Common myeloid progenitor, CD34-positive (primary cell): ENCODE measurements at regions not wholly inside any gene's neighbourhood (a gene's known extent, or its start where the extent isn't known, plus 50 kb on each side); places are given as distances from the start of the nearest gene placed in this dataset.
A peak's percentile ranks its signal among the peaks of the same experiment; 100 is the strongest.

ENCODE experiments used
- CTCF ChIA-PET: fragments of 350-600 bp; sonication (Branson Sonifier 250); formaldehyde crosslinking; loops from one replicate; lab custom pipeline; 2021; ENCODE audit warnings: antibody characterized with exemption; lab: Charles Lee
- POLR2A ChIA-PET: fragments of 350-600 bp; sonication (Branson Sonifier 250); formaldehyde crosslinking; loops from one replicate; lab custom pipeline; 2021; ENCODE audit warnings: antibody characterized with exemption; lab: Charles Lee
- DNase-seq, 3 donors: peaks; one replicate each; pipeline versions ENCODE4 v3.0.0 to v3.0.0-alpha.2; 2013
- H3K27ac ChIP-seq, 2 experiments: 1 replicate in 1 of 2; 2 replicates in 1 of 2; pipeline ENCODE4 v1.7.0; 2013; ENCODE audit warnings: inconsistent platforms in 2 of 2, low read length in 2 of 2, mild to moderate bottlenecking in 2 of 2, low read depth in 1 of 2, moderate library complexity in 1 of 2; ENCODE audit not compliant: severe bottlenecking in 2 of 2, insufficient read depth in 1 of 2, poor library complexity in 1 of 2
- H3K27me3 ChIP-seq, 5 experiments: replicated peaks in 2 of 5; 1 replicate in 3 of 5; 2 replicates in 2 of 5; pipeline versions ENCODE4 v1.6.1 to v1.7.0; 2013; ENCODE audit warnings: low read length in 4 of 5, mild to moderate bottlenecking in 2 of 5, moderate library complexity in 2 of 5, inconsistent platforms in 1 of 5; ENCODE audit not compliant: insufficient read depth in 5 of 5, control insufficient read depth in 4 of 5
- H3K36me3 ChIP-seq, 4 experiments: 1 replicate in 2 of 4; 2 replicates in 2 of 4; pipeline versions ENCODE4 v1.6.1 to v1.7.0; 2013; ENCODE audit warnings: low read length in 3 of 4, control low read depth in 1 of 4, mild to moderate bottlenecking in 1 of 4; ENCODE audit not compliant: control insufficient read depth in 4 of 4, insufficient read depth in 4 of 4
- H3K4me1 ChIP-seq, 4 experiments: 1 replicate in 3 of 4; 2 replicates in 1 of 4; pipeline versions ENCODE4 v1.6.1 to v1.7.1; 2013; ENCODE audit warnings: low read length in 3 of 4, mild to moderate bottlenecking in 3 of 4, control low read depth in 1 of 4, inconsistent platforms in 1 of 4, moderate library complexity in 1 of 4; ENCODE audit not compliant: control insufficient read depth in 4 of 4, insufficient read depth in 4 of 4; ENCODE audit errors: control extremely low read depth in 1 of 4
- H3K4me3 ChIP-seq, 7 experiments: 1 replicate in 4 of 7; 2 replicates in 3 of 7; pipeline versions ENCODE4 v1.5.1 to v1.7.0; 2013; ENCODE audit warnings: mild to moderate bottlenecking in 7 of 7, low read length in 6 of 7, moderate library complexity in 6 of 7, inconsistent platforms in 2 of 7, low read depth in 2 of 7, control low read depth in 1 of 7; ENCODE audit not compliant: insufficient read depth in 4 of 7, control insufficient read depth in 1 of 7; ENCODE audit errors: extremely low read depth in 1 of 7
- H3K9me3 ChIP-seq, 5 experiments: 1 replicate in 4 of 5; 2 replicates in 1 of 5; pipeline versions ENCODE4 v1.6.1 to v1.7.1; 2013; ENCODE audit warnings: low read length in 4 of 5, mild to moderate bottlenecking in 2 of 5, inconsistent platforms in 1 of 5, low read depth in 1 of 5, moderate library complexity in 1 of 5; ENCODE audit not compliant: control insufficient read depth in 4 of 5, insufficient read depth in 2 of 5; ENCODE audit errors: control extremely low read depth in 1 of 5
- WGBS: methylation state at CpG from one replicate; pipeline ENCODE4 v1.1.5; 2013; ENCODE audit not compliant: insufficient coverage; 5-methylcytosine and 5-hydroxymethylcytosine counted together

DNA sequence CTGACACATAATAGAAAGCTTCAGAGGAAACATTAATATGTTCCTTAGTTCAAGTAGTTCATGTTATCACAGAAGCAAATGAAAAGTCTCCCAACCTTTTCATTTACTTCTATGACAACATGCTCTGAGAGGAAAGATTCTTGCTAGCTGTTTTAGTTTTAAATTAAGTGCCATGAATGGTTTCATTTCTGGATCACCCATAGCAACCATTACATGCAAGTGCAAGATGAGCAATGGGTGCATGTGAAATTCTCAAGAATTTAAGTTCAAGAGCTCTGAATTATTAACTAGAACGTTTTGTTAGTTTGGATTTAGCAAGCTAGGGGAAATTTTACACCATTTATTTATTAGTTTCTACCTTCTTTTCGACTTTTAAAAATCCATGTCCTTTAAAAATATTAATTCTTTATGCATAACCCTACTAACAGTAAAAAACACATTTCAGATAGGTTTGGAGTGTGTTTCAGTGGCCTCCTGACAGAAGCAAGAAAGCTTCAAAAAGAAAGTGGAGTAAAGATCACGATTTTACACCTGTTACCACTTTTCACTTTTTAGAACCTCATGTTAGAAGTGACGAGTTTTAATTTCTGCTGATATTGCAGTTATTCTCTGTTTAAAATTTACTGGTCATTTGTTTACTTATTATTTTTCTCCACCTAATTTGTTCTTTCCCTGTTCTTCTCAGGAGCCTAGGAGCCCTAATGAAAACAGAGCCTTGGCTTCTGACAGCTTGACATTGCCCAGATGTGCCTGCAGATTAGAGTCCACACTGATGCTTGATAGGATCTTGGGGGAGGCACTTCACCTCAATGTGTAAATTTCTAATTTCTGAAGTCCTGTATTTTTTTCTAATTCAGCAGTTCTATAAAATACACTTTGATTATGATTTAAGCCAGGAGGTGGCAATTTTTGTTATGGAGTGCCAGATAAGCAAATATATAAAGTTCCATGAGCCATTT, 995.3 kb upstream of the PHF14 start:
- Histone ChIP-seq H3K27ac (peak overlapping the region in 1 of 2 experiments; percentile 1), H3K36me3 (no peaks in the 10 kb centered on the region), H3K9me3 (no peaks in the 10 kb centered on the region), H3K4me1 (peaks cover 14 to 58% (median 40%) of the 10 kb centered on the region in 4 experiments), H3K4me3 (peak overlapping the region in 4 of 7 experiments; percentile 6 to 45 (median 28)), H3K27me3 (no peaks in the 10 kb centered on the region)
- no CpG with 5 or more reads among the region's 4 CpGs for WGBS
- POLR2A ChIA-PET: no interaction called here
- peak in 2 of 3 donors; percentile 48 to 77 for DNase-seq
- CTCF ChIA-PET: interaction anchor here (0.6 kb wide), 1 partner anchor 10 kb away, joined by 4 read pairs; no protein-coding TSS in a partner anchor

DNA sequence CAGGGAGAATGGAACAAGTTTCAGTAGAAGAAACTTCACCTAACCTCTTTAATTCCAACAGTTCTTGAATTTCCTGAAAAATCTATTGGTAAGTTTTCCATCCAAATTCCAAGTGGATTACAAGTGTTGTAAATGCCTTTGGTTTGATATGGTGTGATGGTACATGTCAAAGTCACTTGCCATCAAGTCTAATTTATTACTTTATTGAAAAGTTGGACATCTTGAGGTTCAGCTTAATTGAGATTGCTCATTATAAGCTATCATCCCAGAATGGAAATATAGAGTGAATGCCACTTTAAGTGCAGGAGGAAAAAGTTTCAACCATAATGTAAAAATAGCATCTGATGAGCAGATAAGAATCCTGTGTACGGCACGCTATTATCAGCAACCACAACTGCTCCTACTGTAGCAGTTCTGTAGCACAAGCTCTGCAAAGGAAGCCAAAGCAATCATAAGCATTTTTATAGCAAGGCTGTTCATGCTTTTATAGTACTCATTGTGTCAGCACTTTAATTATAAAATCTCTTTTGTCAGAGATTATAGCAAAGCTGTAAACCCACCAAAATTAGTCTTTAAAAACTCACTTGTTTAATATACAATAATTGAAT, 991.8 kb upstream of the PHF14 start:
- H3K4me3 ChIP-seq: no peak overlapping the region
- DNase-seq: peak; percentile 16 to 80 (median 69)
- H3K27ac ChIP-seq: no peak overlapping the region
- peaks cover 14 to 58% (median 40%) of the 10 kb centered on the region in 4 experiments for H3K4me1 ChIP-seq
- H3K36me3 ChIP-seq: no peaks in the 10 kb centered on the region
- H3K9me3 ChIP-seq: no peaks in the 10 kb centered on the region
- no peaks in the 10 kb centered on the region for H3K27me3 ChIP-seq
- CTCF ChIA-PET: interaction anchor here (0.7 to 1.1 kb wide), 2 partner anchors 11 to 53 kb away, joined by 4 read pairs; no protein-coding TSS in a partner anchor
- POLR2A ChIA-PET: no interaction called here
- 0% methylated on average over 2 of the region's 2 CpGs for WGBS

DNA sequence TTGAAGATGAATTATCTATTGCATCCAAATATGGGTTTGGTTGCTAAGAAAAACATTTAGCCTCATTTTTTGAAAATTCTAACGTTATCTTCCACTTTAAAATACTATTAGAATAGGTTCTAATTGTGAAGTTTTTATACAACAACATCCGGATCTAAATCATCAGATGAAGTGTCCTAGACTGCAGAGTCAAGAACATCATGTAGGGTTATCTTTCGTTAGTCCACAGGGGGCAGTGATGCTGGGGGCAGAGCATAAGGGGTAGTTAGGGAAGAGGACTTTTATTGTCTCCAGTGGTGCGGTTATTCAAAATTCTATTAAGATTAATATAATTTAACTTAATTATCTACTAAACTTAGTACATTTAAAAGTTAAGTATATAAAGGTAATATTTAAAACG, 990.6 kb upstream of the PHF14 start:
- H3K4me1 ChIP-seq: peaks cover 14 to 48% (median 32%) of the 10 kb centered on the region in 4 experiments
- POLR2A ChIA-PET: no interaction called here
- H3K27me3 ChIP-seq: no peaks in the 10 kb centered on the region
- no peaks in the 10 kb centered on the region for H3K36me3 ChIP-seq
- CTCF ChIA-PET: no interaction called here
- no peak overlapping the region for H3K4me3 ChIP-seq
- no peak overlapping the region for H3K27ac ChIP-seq
- no peaks in the 10 kb centered on the region for H3K9me3 ChIP-seq
- DNase-seq: peak in 2 of 3 donors; percentile 15 to 22
- WGBS: no CpG with 5 or more reads among the region's 5 CpGs

DNA sequence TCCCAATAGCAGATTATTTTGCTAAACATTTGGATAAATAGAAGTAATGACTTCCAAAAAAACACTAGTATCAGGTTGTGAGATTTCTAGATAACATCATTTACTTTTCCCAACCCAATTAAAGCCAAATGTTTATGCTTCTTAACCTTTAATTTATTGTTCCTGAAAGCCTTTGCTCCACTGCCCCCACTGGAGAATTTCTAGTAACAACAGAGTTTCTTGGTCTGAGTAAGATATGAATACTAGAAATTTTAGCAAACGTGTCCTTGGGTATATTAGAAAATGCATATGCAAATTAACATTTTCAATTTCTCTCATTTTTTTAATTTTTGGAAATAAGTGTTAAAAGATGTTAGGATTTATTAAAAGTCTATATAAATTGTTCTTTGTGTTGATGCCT, 958.0 kb upstream of the PHF14 start:
- Histone ChIP-seq H3K36me3 (no peaks in the 10 kb centered on the region), H3K27ac (no peak overlapping the region), H3K9me3 (peaks cover 0 to 13% (median 6%) of the 10 kb centered on the region in 5 experiments), H3K4me3 (no peak overlapping the region), H3K4me1 (no peaks in the 10 kb centered on the region), H3K27me3 (no peaks in the 10 kb centered on the region)
- no CpG with 5 or more reads among the region's 1 CpG for WGBS
- ChIA-PET CTCF (no interaction called here), POLR2A (no interaction called here)
- peak; percentile 2 to 10 (median 8) for DNase-seq

DNA sequence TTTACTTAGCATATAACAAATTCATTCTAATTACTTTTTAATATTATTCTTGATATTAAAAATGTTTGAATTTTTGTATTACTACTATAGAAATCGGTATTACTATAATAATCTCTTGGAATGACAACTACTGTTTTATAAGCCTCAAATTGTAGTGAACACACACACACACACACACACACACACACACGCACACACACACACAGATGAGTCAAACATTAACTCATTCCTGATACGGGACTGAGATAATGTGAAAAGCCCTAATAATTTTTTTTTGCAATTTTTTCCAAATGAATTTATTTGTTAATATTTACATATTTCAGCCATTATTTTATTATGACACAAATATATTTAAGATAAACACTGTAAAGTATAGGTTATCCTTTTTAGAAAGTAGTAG, 951.2 kb upstream of the PHF14 start:
- ChIA-PET POLR2A (no interaction called here), CTCF (no interaction called here)
- no peak overlapping the region for H3K4me3 ChIP-seq

DNA sequence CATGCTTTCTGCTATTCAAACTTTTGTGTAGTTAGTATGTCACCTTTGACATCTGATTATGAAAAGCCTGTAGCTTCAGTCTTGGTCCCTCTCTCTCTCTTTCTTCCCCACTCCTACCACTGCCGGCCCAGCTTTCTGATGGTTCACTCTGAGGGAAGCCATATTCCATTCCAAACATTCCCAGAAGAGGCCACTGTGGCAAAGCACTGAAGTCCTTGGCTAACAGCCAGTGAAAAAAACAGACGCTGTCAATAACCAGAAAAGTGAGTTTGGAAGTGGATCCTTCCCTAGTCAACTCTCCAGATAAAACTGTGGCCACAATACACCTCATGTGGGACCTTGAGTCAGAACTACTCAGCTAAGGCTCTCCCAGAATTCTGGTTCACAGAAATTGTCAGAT, 950.7 kb upstream of the PHF14 start:
- Histone ChIP-seq H3K27ac (no peak overlapping the region), H3K27me3 (no peaks in the 10 kb centered on the region), H3K4me1 (no peaks in the 10 kb centered on the region), H3K36me3 (no peaks in the 10 kb centered on the region), H3K9me3 (no peaks in the 10 kb centered on the region), H3K4me3 (no peak overlapping the region)
- no peak for DNase-seq
- POLR2A ChIA-PET: no interaction called here
- WGBS: 100% methylated on average over 1 of the region's 2 CpGs
- CTCF ChIA-PET: no interaction called here

More for the DNA sequence above, 951.2 kb upstream of the PHF14 start:
- Histone ChIP-seq H3K4me1 (no peaks in the 10 kb centered on the region), H3K27ac (no peak overlapping the region), H3K9me3 (no peaks in the 10 kb centered on the region), H3K36me3 (no peaks in the 10 kb centered on the region), H3K27me3 (no peaks in the 10 kb centered on the region)
- no peak for DNase-seq
- WGBS: no CpG with 5 or more reads among the region's 3 CpGs
